ENCODE measurements at regions not wholly inside any gene's neighbourhood (a gene's known extent, or its start where the extent isn't known, plus 50 kb on each side); places are given as distances from the start of the nearest gene placed in this dataset.
"Not testable (repeated sequence)": the region's sequence is repeated elsewhere in the genome, so short reads cannot be mapped to it uniquely, and the experiment has no call there.

GRCh38 chr4:160372390-160372789, 1269.5 kb downstream of the RAPGEF2 start:
- no peak for DNase-seq

- no peak for DNase-seq
These were observed 1271.0 kb downstream of the RAPGEF2 start for GRCh38 chr4:160373911-160374310.

- no peak for DNase-seq
These were observed 1273.0 kb downstream of the RAPGEF2 start for GRCh38 chr4:160375772-160376452.

- no peak for DNase-seq
These were observed 1284.0 kb downstream of the RAPGEF2 start for GRCh38 chr4:160386846-160387245.

GRCh38 chr4:160399826-160400225, 1296.9 kb downstream of the RAPGEF2 start:
- no peak for DNase-seq

GRCh38 chr4:160403081-160403480, 1300.2 kb downstream of the RAPGEF2 start:
- DNase-seq = no peak

GRCh38 chr4:160406263-160406825, 1303.5 kb downstream of the RAPGEF2 start:
- DNase-seq = no peak

- no peak for DNase-seq
These were observed 1311.6 kb downstream of the RAPGEF2 start for GRCh38 chr4:160414496-160414895.

- no peak for DNase-seq
These were observed 1321.1 kb downstream of the RAPGEF2 start for GRCh38 chr4:160423879-160424451.

- DNase-seq = no peak
These were observed 1323.4 kb downstream of the RAPGEF2 start for GRCh38 chr4:160426233-160426632.

- no peak for DNase-seq
These were observed 1348.0 kb downstream of the RAPGEF2 start for GRCh38 chr4:160450876-160451275.

GRCh38 chr4:160481696-160482690, 1379.1 kb downstream of the RAPGEF2 start:
- not testable (repeated sequence) for DNase-seq

GRCh38 chr4:160485071-160485687, 1382.3 kb downstream of the RAPGEF2 start:
- no peak for DNase-seq

- DNase-seq = no peak
These were observed 1389.3 kb downstream of the RAPGEF2 start for GRCh38 chr4:160492181-160492580.

GRCh38 chr4:160493206-160493605, 1390.3 kb downstream of the RAPGEF2 start:
- no peak for DNase-seq

GRCh38 chr4:160495356-160495755, 1392.5 kb downstream of the RAPGEF2 start:
- no peak for DNase-seq

GRCh38 chr4:160498211-160498610, 1395.3 kb downstream of the RAPGEF2 start:
- no peak for DNase-seq

- no peak for DNase-seq
These were observed 1402.8 kb downstream of the RAPGEF2 start for GRCh38 chr4:160505724-160506123.

GRCh38 chr4:160510928-160511327, 1408.0 kb downstream of the RAPGEF2 start:
- DNase-seq = no peak

- no peak for DNase-seq
These were observed 1411.2 kb downstream of the RAPGEF2 start for GRCh38 chr4:160514126-160514525.

- DNase-seq = no peak
These were observed 1420.4 kb downstream of the RAPGEF2 start for GRCh38 chr4:160523231-160523630.

- DNase-seq = no peak
These were observed 1434.8 kb downstream of the RAPGEF2 start for GRCh38 chr4:160537681-160538080.

- DNase-seq = no peak
These were observed 1443.3 kb downstream of the RAPGEF2 start for GRCh38 chr4:160546201-160546600.

All from NCI-H1105 (cell line).